ENCODE measurements at regions not wholly inside any gene's neighbourhood (a gene's known extent, or its start where the extent isn't known, plus 50 kb on each side); places are given as distances from the start of the nearest gene placed in this dataset.

DNA sequence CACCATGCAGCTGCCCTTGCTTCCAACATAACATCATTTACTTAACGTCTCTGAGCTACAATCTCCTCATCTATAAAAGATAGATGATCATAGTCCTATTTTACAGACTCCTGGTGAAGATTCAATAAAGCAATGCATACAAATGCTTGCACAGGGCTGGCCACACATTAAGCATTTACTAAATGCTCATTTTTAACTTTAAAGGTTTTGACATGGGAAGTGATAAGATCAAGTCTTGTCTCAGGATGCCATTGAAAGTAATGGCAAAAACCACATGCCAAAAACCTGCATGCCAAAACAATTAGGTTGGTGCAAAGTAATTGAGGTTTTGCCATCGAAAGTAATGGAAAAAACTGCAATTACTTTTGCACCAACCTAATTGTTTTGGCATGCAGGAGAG lies 181.2 kb upstream of the ADRA1B start:
- TF ChIP-seq, protein P1, sequence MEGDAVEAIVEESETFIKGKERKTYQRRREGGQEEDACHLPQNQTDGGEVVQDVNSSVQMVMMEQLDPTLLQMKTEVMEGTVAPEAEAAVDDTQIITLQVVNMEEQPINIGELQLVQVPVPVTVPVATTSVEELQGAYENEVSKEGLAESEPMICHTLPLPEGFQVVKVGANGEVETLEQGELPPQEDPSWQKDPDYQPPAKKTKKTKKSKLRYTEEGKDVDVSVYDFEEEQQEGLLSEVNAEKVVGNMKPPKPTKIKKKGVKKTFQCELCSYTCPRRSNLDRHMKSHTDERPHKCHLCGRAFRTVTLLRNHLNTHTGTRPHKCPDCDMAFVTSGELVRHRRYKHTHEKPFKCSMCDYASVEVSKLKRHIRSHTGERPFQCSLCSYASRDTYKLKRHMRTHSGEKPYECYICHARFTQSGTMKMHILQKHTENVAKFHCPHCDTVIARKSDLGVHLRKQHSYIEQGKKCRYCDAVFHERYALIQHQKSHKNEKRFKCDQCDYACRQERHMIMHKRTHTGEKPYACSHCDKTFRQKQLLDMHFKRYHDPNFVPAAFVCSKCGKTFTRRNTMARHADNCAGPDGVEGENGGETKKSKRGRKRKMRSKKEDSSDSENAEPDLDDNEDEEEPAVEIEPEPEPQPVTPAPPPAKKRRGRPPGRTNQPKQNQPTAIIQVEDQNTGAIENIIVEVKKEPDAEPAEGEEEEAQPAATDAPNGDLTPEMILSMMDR (IDR thresholded peaks at IDR 0.05; ENCODE audit: low read length): no peak
- no peak for TF ChIP-seq EZH2phosphoT487 (IDR thresholded peaks at IDR 0.05; ENCODE audit: low read length)
